Spleen (tissue), 11 donors: ENCODE measurements at regions not wholly inside any gene's neighbourhood (a gene's known extent, or its start where the extent isn't known, plus 50 kb on each side); places are given as distances from the start of the nearest gene placed in this dataset.
A peak's percentile ranks its signal among the peaks of the same experiment; 100 is the strongest.

Experiments used
- DNase-seq: peaks from one replicate; pipeline ENCODE4 v3.0.0-alpha.2; 2020
- H3K27ac ChIP-seq, 8 donors: fragments of 200-600 bp; sonication (generic) in 7 of 8; 1 replicate in 4 of 8; 2 replicates in 4 of 8; pipeline versions ENCODE4 v1.5.0 to v1.8.0; 2016 to 2021; ENCODE audit warnings: inconsistent platforms in 4 of 8, mild to moderate bottlenecking in 4 of 8, moderate library complexity in 1 of 8
- H3K27me3 ChIP-seq, 7 donors: fragments of 200-600 bp; sonication (generic) in 6 of 7; replicated peaks in 1 of 7; 1 replicate in 4 of 7; 2 replicates in 3 of 7; pipeline versions ENCODE4 v1.5.0 to v1.8.0; 2016 to 2021; ENCODE audit warnings: inconsistent platforms in 3 of 7, mild to moderate bottlenecking in 1 of 7
- H3K36me3 ChIP-seq, 6 donors: fragments of 200-600 bp; sonication (generic) in 5 of 6; 1 replicate in 4 of 6; 2 replicates in 2 of 6; pipeline versions ENCODE4 v1.5.0 to v1.8.0; 2016 to 2021; ENCODE audit warnings: inconsistent platforms in 2 of 6
- H3K4me1 ChIP-seq, 6 donors: fragments of 200-600 bp; sonication (generic) in 5 of 6; 1 replicate in 3 of 6; 2 replicates in 3 of 6; pipeline versions ENCODE4 v1.5.0 to v1.8.0; 2016 to 2021; ENCODE audit warnings: inconsistent platforms in 3 of 6
- H3K4me3 ChIP-seq, 8 donors: fragments of 200-600 bp; sonication (generic) in 7 of 8; 1 replicate in 4 of 8; 2 replicates in 4 of 8; pipeline versions ENCODE4 v1.5.0 to v1.8.0; 2016 to 2021; ENCODE audit warnings: inconsistent platforms in 4 of 8, mild to moderate bottlenecking in 4 of 8, moderate library complexity in 2 of 8
- H3K9me3 ChIP-seq, 8 donors: fragments of 200-600 bp; sonication (generic) in 7 of 8; 1 replicate in 4 of 8; 2 replicates in 4 of 8; pipeline versions ENCODE4 v1.5.0 to v1.8.0; 2016 to 2021; ENCODE audit warnings: inconsistent platforms in 4 of 8
- CTCF ChIP-seq, 11 experiments: fragments of 200-600 bp in 7 of 11; fragments of 450-650 bp in 4 of 11; sonication (generic) in 4 of 11; IDR thresholded peaks in 8 of 11; conservative IDR thresholded peaks in 3 of 11; 1 replicate in 7 of 11; 2 replicates in 4 of 11; pipeline versions ENCODE4 v1.4.0 to v1.8.0; 2016 to 2021; ENCODE audit warnings: antibody characterized with exemption in 11 of 11, inconsistent platforms in 4 of 11, mild to moderate bottlenecking in 1 of 11
- POLR2A ChIP-seq, 3 donors: fragments of 450-650 bp; IDR thresholded peaks; one replicate each; pipeline ENCODE4 v1.5.1; 2017; ENCODE audit warnings: antibody characterized with exemption in 3 of 3, mild to moderate bottlenecking in 1 of 3
- POLR2AphosphoS5 ChIP-seq, 3 donors: sonication (generic); formaldehyde crosslinking; IDR thresholded peaks; one replicate each; pipeline ENCODE4 v1.5.1; 2017; ENCODE audit warnings: antibody characterized with exemption in 3 of 3
- WGBS, 5 donors: extraction: QIAGEN DNeasy Blood & Tissue Kit in 3 of 5; methylation state at CpG; one replicate each; pipeline versions ENCODE4 v1.1.5 to v1.1.7; 2013 to 2018; 5-methylcytosine and 5-hydroxymethylcytosine counted together
- intact Hi-C: fragments of 100-400 bp; cut with DNase I; formaldehyde crosslinking; loops from one replicate; pipeline ENCODE4 v1.15.0; 2023; ENCODE audit warnings: low total_unique reads
- donor health status: healthy with polysubstance abuse.
- donor health status: DM: no; HTN: no; CAD: no; lungs with moderate emphysema.
- donor health status: DM: no; HTN: no; CAD: no.
- donor health status: Bipolar disorder and iron deficiency.
- donor health status: healthy.
- donor health status: DM: no; HTN: no; CAD: no.
- donor health status: DM: yes; HTN: yes; CAD: no.

GRCh38 chr12:115216301-115216700 lies 532.3 kb upstream of the TBX3 start:
- Histone ChIP-seq H3K36me3 (no peaks in the 10 kb centered on the region), H3K4me3 (no peak overlapping the region), H3K9me3 (peaks cover 0 to 6% (median 0%) of the 10 kb centered on the region in 8 donors), H3K27me3 (no peaks in the 10 kb centered on the region), H3K27ac (no peak overlapping the region), H3K4me1 (peaks cover 0 to 4% (median 0%) of the 10 kb centered on the region in 6 donors)
- intact Hi-C loops: no loop called here
- WGBS, 5 donors: 60 to 83% (median 72%) methylated on average over 5 of the region's 5 CpGs
- DNase-seq: no peak
- TF ChIP-seq POLR2AphosphoS5 (IDR thresholded peaks at IDR 0.05) (no peak), CTCF (IDR thresholded peaks at IDR 0.05 in 8 of 11, conservative IDR thresholded peaks at IDR 0.05 in 3 of 11) (no peak), POLR2A (IDR thresholded peaks at IDR 0.05) (no peak)

GRCh38 chr12:115215544-115215943 lies 531.6 kb upstream of the TBX3 start:
- no peaks in the 10 kb centered on the region for H3K36me3 ChIP-seq
- H3K4me1 ChIP-seq: peaks cover 0 to 4% (median 0%) of the 10 kb centered on the region in 6 donors
- no peak overlapping the region for H3K27ac ChIP-seq
- no peaks in the 10 kb centered on the region for H3K27me3 ChIP-seq
- WGBS, 5 donors: 79 to 93% (median 86%) methylated on average over 3 of the region's 3 CpGs
- TF ChIP-seq POLR2AphosphoS5 (IDR thresholded peaks at IDR 0.05): no peak
- no peak for TF ChIP-seq POLR2A (IDR thresholded peaks at IDR 0.05)
- DNase-seq: no peak
- intact Hi-C loops: no loop called here
- no peak overlapping the region for H3K4me3 ChIP-seq
- peaks cover 0 to 6% (median 0%) of the 10 kb centered on the region in 8 donors for H3K9me3 ChIP-seq

GRCh38 chr12:115213538-115214016 lies 529.6 kb upstream of the TBX3 start:
- WGBS, 5 donors: 26 to 39% (median 34%) methylated on average over 6 of the region's 6 CpGs
- Histone ChIP-seq H3K27ac (peak overlapping the region in 1 of 8 donors; percentile 15), H3K4me3 (no peak overlapping the region), H3K4me1 (peaks cover 0 to 4% (median 0%) of the 10 kb centered on the region in 6 donors), H3K27me3 (no peaks in the 10 kb centered on the region), H3K9me3 (peaks cover 0 to 6% (median 0%) of the 10 kb centered on the region in 8 donors), H3K36me3 (no peaks in the 10 kb centered on the region)
- TF ChIP-seq CTCF (IDR thresholded peaks at IDR 0.05 in 8 of 11, conservative IDR thresholded peaks at IDR 0.05 in 3 of 11) (no peak), POLR2AphosphoS5 (IDR thresholded peaks at IDR 0.05) (no peak), POLR2A (IDR thresholded peaks at IDR 0.05) (no peak)
- DNase-seq: no peak
- intact Hi-C loops: no loop called here

GRCh38 chr12:115213118-115213517 lies 529.1 kb upstream of the TBX3 start:
- Histone ChIP-seq H3K27ac (peak overlapping the region in 1 of 8 donors; percentile 15), H3K4me3 (no peak overlapping the region), H3K9me3 (peaks cover 0 to 6% (median 0%) of the 10 kb centered on the region in 8 donors), H3K4me1 (peaks cover 0 to 4% (median 0%) of the 10 kb centered on the region in 6 donors), H3K36me3 (no peaks in the 10 kb centered on the region), H3K27me3 (no peaks in the 10 kb centered on the region)
- TF ChIP-seq POLR2A (IDR thresholded peaks at IDR 0.05): no peak
- TF ChIP-seq CTCF (IDR thresholded peaks at IDR 0.05 in 8 of 11, conservative IDR thresholded peaks at IDR 0.05 in 3 of 11): no peak
- TF ChIP-seq POLR2AphosphoS5 (IDR thresholded peaks at IDR 0.05): no peak
- DNase-seq: no peak
- intact Hi-C loops: no loop called here
- 62 to 84% (median 77%) methylated on average over 1 of the region's 1 CpG for WGBS, 5 donors
